ENCODE measurements at regions not wholly inside any gene's neighbourhood (a gene's known extent, or its start where the extent isn't known, plus 50 kb on each side); places are given as distances from the start of the nearest gene placed in this dataset.

GRCh38 chr3:144341471-144341870 is 369.8 kb downstream of the DIPK2A start:
- 85 to 100% methylated on average over 1 to 4 of the region's 4 CpGs for WGBS, 2 experiments (ENCODE audit: insufficient coverage in 1 of 2, insufficient read length in 1 of 2)
- TF ChIP-seq CTCF (conservative IDR thresholded peaks at IDR 0.05), result no peak
- Mint-ChIP-seq H3K9me3 (no peaks in the 10 kb centered on the region), H3K4me3 (no peak overlapping the region), H3K36me3 (ENCODE audit: low read depth) (no peaks in the 10 kb centered on the region), H3K4me1 (peaks cover 15% of the 10 kb centered on the region), H3K27ac (no peak overlapping the region), H3K27me3 (ENCODE audit: insufficient read depth) (no peaks in the 10 kb centered on the region)
- H3K9ac ChIP-seq (ENCODE audit: extremely low read depth, low read length, poor library complexity, severe bottlenecking), result no peak overlapping the region
- H3K27me3 ChIP-seq (ENCODE audit: control insufficient read depth, insufficient read depth, low read length, poor library complexity, severe bottlenecking), result no peaks in the 10 kb centered on the region
- no peaks in the 10 kb centered on the region for H3K4me1 ChIP-seq (ENCODE audit: control insufficient read depth, insufficient read depth, low read length)
- H3K9me3 ChIP-seq (ENCODE audit: control insufficient read depth, low read length), result no peaks in the 10 kb centered on the region
- no peak overlapping the region for H3K27ac ChIP-seq (ENCODE audit: low read depth, low read length)
- DNase-seq, result no peak
- no peaks in the 10 kb centered on the region for H3K36me3 ChIP-seq (ENCODE audit: control insufficient read depth, insufficient read depth, low read length)
- no peak overlapping the region for H3K4me3 ChIP-seq (ENCODE audit: low read length)

GRCh38 chr3:144343343-144343742 is 371.7 kb downstream of the DIPK2A start:
- Mint-ChIP-seq H3K4me1 (peaks cover 15% of the 10 kb centered on the region), H3K4me3 (no peak overlapping the region), H3K27me3 (ENCODE audit: insufficient read depth) (no peaks in the 10 kb centered on the region), H3K27ac (no peak overlapping the region), H3K9me3 (no peaks in the 10 kb centered on the region), H3K36me3 (ENCODE audit: low read depth) (no peaks in the 10 kb centered on the region)
- Histone ChIP-seq H3K4me1 (ENCODE audit: control insufficient read depth, insufficient read depth, low read length) (no peaks in the 10 kb centered on the region), H3K36me3 (ENCODE audit: control insufficient read depth, insufficient read depth, low read length) (no peaks in the 10 kb centered on the region), H3K9ac (ENCODE audit: extremely low read depth, low read length, poor library complexity, severe bottlenecking) (no peak overlapping the region), H3K27me3 (ENCODE audit: control insufficient read depth, insufficient read depth, low read length, poor library complexity, severe bottlenecking) (no peaks in the 10 kb centered on the region), H3K9me3 (ENCODE audit: control insufficient read depth, low read length) (no peaks in the 10 kb centered on the region), H3K4me3 (ENCODE audit: low read length) (no peak overlapping the region), H3K27ac (ENCODE audit: low read depth, low read length) (no peak overlapping the region)
- 96 to 97% methylated on average over 9 of the region's 9 CpGs for whole genome bisulfite sequencing, 2 experiments (ENCODE audit: insufficient coverage in 1 of 2, insufficient read length in 1 of 2)
- DNase-seq, result no peak
- no peak for TF ChIP-seq CTCF (conservative IDR thresholded peaks at IDR 0.05)

- DNase-seq, result no peak
- no peaks in the 10 kb centered on the region for H3K36me3 Mint-ChIP-seq (ENCODE audit: low read depth)
- H3K4me1 Mint-ChIP-seq, result peaks cover 15% of the 10 kb centered on the region
- TF ChIP-seq CTCF (conservative IDR thresholded peaks at IDR 0.05), result no peak
- H3K27me3 Mint-ChIP-seq (ENCODE audit: insufficient read depth), result no peaks in the 10 kb centered on the region
- Histone ChIP-seq H3K4me3 (ENCODE audit: low read length) (no peak overlapping the region), H3K27ac (ENCODE audit: low read depth, low read length) (no peak overlapping the region), H3K4me1 (ENCODE audit: control insufficient read depth, insufficient read depth, low read length) (no peaks in the 10 kb centered on the region), H3K9me3 (ENCODE audit: control insufficient read depth, low read length) (no peaks in the 10 kb centered on the region), H3K27me3 (ENCODE audit: control insufficient read depth, insufficient read depth, low read length, poor library complexity, severe bottlenecking) (no peaks in the 10 kb centered on the region), H3K36me3 (ENCODE audit: control insufficient read depth, insufficient read depth, low read length) (no peaks in the 10 kb centered on the region), H3K9ac (ENCODE audit: extremely low read depth, low read length, poor library complexity, severe bottlenecking) (no peak overlapping the region)
- H3K9me3 Mint-ChIP-seq, result no peaks in the 10 kb centered on the region
- H3K27ac Mint-ChIP-seq, result no peak overlapping the region
- WGBS, 2 experiments (ENCODE audit: insufficient coverage in 1 of 2, insufficient read length in 1 of 2), result 84 to 91% methylated on average over 5 to 7 of the region's 7 CpGs
- H3K4me3 Mint-ChIP-seq, result no peak overlapping the region
Observed at GRCh38 chr3:144343777-144344176, 372.2 kb downstream of the DIPK2A start.
